ENCODE measurements at regions not wholly inside any gene's neighbourhood (a gene's known extent, or its start where the extent isn't known, plus 50 kb on each side); places are given as distances from the start of the nearest gene placed in this dataset.

DNA sequence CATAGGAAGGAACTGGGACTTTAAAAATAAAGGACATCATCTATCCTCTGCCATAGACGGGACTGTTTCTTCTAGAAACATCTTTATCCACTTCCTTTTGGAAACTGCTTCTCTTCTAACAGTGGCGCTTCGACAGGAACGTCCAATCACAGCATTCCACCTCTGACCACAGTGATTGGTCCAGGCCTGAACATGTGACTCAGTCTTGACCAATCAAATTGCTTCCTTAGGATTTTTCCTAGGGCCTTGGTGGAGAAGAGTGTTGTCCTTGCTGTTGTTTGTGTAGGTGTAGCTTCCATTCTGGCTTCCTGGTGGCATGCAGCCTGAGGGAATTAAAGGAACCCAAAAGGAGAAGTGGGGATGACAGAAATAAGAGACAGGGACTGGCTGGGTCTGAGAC lies 182.4 kb upstream of the TBX3 start:
- no peaks in the 10 kb centered on the region for H3K36me3 Mint-ChIP-seq
- H3K4me1 Mint-ChIP-seq, result no peaks in the 10 kb centered on the region
- no peak for ATAC-seq (ENCODE audit: low read depth in 2 of 2)
- H3K27ac Mint-ChIP-seq, result no peak overlapping the region
- no peak for DNase-seq
- H3K4me3 Mint-ChIP-seq, result no peak overlapping the region
- peaks cover 0 to 12% (median 2%) of the 10 kb centered on the region in 7 donors for H3K9me3 Mint-ChIP-seq
- peaks cover 0 to 5% (median 0%) of the 10 kb centered on the region in 3 donors for H3K27me3 Mint-ChIP-seq

DNA sequence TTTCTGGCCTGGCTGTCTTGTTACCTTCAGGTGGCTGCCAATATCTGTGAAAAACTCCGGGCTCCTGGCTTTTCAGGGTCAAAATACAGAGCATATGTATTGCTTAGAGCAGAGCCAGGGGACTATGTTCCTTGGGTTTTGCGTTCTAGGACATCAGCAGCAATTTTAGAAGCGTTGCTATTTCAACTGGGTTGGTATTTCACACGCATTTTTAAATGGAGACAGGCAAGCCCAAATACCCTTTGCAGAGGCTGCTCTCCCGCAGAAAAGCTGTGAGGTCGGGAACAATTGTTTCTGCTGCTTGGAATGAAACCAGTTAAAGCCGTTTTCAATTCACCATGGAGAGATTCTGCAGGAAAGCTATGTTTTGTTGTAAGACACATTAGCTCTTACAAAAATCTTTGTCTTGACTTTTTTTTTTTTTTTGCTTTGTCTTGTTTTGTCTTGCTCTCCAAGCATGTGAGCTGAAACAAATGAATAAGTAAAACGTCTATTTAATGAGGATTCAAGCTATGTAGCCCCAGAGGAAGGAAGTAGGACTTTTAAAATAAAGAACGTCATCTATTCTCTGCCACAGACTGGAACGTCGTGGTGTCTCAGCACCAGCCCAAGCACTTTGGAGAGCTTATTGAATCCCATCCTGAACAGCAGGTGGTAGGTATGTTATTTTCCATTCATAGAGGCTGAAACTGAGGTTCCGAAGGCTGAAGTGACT lies 181.0 kb upstream of the TBX3 start:
- H3K36me3 Mint-ChIP-seq, result no peaks in the 10 kb centered on the region
- H3K27me3 Mint-ChIP-seq, result peaks cover 0 to 5% (median 0%) of the 10 kb centered on the region in 3 donors
- no peaks in the 10 kb centered on the region for H3K4me1 Mint-ChIP-seq
- no peak overlapping the region for H3K4me3 Mint-ChIP-seq
- H3K27ac Mint-ChIP-seq, result no peak overlapping the region
- DNase-seq (no peak), ATAC-seq (ENCODE audit: low read depth in 2 of 2) (no peak)
- peaks cover 0 to 17% (median 8%) of the 10 kb centered on the region in 7 donors for H3K9me3 Mint-ChIP-seq

DNA sequence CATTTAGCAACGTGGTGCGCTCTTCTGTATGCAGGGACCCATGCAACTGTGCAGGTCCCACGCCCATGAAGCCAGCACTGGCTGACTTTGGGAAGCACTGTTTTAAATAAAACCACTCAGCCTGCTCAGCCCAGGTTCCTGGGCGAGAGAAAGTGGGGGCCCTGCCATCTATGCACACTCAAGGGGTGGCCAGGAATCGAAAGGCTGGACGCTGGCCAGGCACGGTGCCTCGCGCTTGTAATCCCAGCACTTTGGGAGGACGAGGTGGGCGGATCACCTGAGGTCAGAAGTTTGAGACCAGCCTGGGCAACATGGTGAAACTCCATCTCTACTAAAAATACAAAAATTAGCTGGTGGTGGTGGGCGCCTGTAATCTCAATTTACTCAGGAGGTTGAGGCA lies 179.9 kb upstream of the TBX3 start:
- DNase-seq (no peak), ATAC-seq (ENCODE audit: low read depth in 2 of 2) (no peak)
- Mint-ChIP-seq H3K4me1 (no peaks in the 10 kb centered on the region), H3K36me3 (no peaks in the 10 kb centered on the region), H3K27ac (no peak overlapping the region), H3K9me3 (peaks cover 0 to 17% (median 8%) of the 10 kb centered on the region in 7 donors), H3K27me3 (peaks cover 0 to 5% (median 0%) of the 10 kb centered on the region in 3 donors), H3K4me3 (no peak overlapping the region)

DNA sequence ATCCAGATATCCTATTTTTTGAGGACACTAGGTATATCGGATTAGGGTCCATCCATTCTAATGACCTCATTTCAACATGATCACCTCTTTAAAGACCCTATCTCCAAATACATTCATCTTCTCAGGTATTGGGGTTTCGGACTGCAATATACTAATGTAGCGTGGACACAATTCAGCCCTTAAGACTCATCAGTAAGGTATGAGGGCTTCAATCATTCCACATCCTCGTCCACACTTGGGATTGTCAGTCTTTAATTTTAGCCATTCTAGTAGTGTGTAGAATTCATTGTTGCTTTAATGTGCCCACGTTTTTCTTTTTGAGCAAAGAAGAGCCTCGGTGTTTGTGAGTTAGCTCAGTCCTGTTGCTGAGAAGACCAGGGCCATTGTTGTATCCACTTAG lies 177.0 kb upstream of the TBX3 start:
- Mint-ChIP-seq H3K27me3 (peaks cover 0 to 8% (median 5%) of the 10 kb centered on the region in 3 donors), H3K36me3 (no peaks in the 10 kb centered on the region), H3K9me3 (peaks cover 0 to 16% (median 8%) of the 10 kb centered on the region in 7 donors), H3K4me1 (no peaks in the 10 kb centered on the region), H3K27ac (no peak overlapping the region), H3K4me3 (peak overlapping the region in 1 of 8 donors; percentile 0)
- ATAC-seq (ENCODE audit: low read depth in 2 of 2), result no peak
- DNase-seq, result no peak

DNA sequence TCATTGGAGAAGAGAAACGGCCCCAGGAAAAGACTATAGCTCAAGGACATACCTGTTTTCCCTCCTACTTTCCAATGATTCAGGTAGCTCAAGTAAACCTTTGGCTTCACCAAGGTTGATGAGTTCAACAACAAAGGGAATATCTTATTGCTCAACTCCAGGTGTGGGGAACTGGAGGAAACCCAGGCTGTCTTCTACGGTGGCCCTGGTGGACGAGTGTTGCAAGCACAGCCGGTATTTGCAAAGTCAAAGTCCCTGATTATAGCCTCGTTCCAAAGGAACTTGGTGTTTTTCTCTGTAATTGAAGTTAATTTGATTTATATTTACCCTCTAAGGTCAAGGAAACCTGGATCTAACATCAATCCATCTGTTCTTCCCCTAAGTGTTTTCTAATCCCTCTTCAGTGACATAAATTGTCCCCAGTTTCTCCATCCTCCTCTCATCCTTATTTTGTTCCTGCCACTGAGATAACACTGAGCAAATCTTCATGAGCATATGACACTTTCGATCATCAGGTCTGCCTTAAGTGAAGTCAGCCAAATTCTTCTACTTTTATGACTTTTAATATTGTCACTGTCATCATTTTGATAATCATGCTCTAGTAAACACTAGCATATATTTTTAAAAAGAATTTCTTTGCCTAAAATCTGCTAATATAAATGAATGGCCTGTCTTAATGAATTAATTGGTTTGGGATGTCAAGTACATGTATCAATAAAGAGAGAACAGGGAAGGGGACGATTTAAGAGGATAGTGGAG lies 174.6 kb upstream of the TBX3 start:
- Mint-ChIP-seq H3K36me3 (no peaks in the 10 kb centered on the region), H3K4me1 (no peaks in the 10 kb centered on the region), H3K27me3 (peaks cover 0 to 8% (median 5%) of the 10 kb centered on the region in 3 donors), H3K4me3 (no peak overlapping the region), H3K9me3 (peaks cover 3 to 33% (median 12%) of the 10 kb centered on the region in 7 donors), H3K27ac (no peak overlapping the region)
- DNase-seq (no peak), ATAC-seq (ENCODE audit: low read depth in 2 of 2) (no peak)

DNA sequence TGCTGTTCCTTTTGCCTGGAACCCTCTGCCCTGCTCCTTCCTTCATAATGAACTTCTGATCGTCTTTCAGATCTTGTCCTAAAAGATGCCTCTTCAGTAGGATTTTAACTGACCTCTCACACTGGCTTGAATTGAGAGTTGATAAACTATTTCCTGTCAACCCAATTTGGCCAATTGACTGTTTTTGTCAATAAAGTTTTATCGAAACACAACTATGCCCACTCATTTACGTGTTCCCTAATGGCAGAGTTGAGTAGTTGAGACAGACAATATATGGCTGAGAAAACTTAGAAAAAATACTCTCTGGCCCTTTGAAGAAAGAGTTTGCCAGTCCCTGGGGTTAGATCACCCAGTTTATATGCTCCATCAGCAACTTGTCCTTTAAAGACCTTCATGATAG lies 171.7 kb upstream of the TBX3 start:
- no peak overlapping the region for H3K4me3 Mint-ChIP-seq
- H3K36me3 Mint-ChIP-seq, result no peaks in the 10 kb centered on the region
- ATAC-seq (ENCODE audit: low read depth in 2 of 2), result no peak

DNA sequence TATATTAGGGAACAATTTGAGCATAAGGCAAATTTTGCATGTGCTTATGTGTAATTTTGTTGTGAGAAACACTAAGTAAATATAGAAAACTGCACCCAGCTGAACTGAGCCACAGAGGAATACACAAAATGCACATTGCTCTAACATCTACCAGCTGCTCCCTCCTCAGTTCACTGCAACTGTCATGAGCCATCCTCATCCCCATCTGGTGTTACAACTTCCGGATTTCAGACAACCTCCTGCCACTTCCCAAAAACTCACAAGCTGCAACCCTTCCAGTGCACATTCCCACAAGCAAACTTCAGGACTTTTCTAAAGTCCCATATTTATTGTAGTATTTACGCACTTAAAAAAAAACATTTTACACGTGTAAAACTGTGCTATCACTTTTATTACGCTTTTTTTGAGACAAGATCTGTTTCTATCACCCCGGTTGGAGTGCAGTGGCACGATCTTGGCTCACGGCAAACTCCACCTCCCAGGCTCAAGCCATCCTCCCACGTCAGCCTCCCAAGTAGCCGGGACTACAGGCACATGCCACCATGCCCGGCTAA lies 169.1 kb upstream of the TBX3 start:
- no peak overlapping the region for H3K27ac Mint-ChIP-seq
- peaks cover 5 to 23% (median 10%) of the 10 kb centered on the region in 7 donors for H3K9me3 Mint-ChIP-seq
- H3K36me3 Mint-ChIP-seq, result no peaks in the 10 kb centered on the region
- DNase-seq (no peak), ATAC-seq (ENCODE audit: low read depth in 2 of 2) (no peak)
- H3K4me1 Mint-ChIP-seq, result no peaks in the 10 kb centered on the region
- peaks cover 0 to 4% (median 2%) of the 10 kb centered on the region in 3 donors for H3K27me3 Mint-ChIP-seq
- H3K4me3 Mint-ChIP-seq, result no peak overlapping the region

More for the DNA sequence above, 171.7 kb upstream of the TBX3 start:
- no peak for DNase-seq
- Mint-ChIP-seq H3K27me3 (peaks cover 0 to 5% (median 3%) of the 10 kb centered on the region in 3 donors), H3K9me3 (peaks cover 7 to 30% (median 13%) of the 10 kb centered on the region in 7 donors), H3K4me1 (no peaks in the 10 kb centered on the region), H3K27ac (no peak overlapping the region)

DNA sequence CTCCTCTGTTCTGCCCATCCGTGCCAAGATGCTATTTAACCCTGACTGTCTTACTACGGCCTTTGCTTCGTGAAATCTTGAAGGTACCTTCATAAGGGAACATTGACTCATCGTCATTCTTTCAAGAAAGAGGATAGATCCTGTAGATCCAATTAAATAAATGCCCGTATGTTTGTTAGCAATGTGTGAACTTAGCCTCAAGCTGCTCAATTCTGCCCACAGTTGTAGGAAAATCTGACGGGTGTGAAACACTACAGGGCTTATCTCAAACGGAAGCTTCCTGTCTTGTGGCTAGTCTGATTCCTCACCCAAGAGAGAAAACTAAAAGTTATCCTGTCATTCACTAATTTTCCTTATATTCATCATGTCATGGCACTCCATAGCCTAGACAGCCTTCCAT lies 168.0 kb upstream of the TBX3 start:
- peaks cover 0 to 4% (median 0%) of the 10 kb centered on the region in 3 donors for H3K27me3 Mint-ChIP-seq
- H3K9me3 Mint-ChIP-seq, result peaks cover 4 to 23% (median 10%) of the 10 kb centered on the region in 7 donors
- H3K36me3 Mint-ChIP-seq, result no peaks in the 10 kb centered on the region
- no peak for DNase-seq
- no peak overlapping the region for H3K27ac Mint-ChIP-seq
- ATAC-seq (ENCODE audit: low read depth in 2 of 2), result no peak
- H3K4me3 Mint-ChIP-seq, result no peak overlapping the region
- H3K4me1 Mint-ChIP-seq, result no peaks in the 10 kb centered on the region

DNA sequence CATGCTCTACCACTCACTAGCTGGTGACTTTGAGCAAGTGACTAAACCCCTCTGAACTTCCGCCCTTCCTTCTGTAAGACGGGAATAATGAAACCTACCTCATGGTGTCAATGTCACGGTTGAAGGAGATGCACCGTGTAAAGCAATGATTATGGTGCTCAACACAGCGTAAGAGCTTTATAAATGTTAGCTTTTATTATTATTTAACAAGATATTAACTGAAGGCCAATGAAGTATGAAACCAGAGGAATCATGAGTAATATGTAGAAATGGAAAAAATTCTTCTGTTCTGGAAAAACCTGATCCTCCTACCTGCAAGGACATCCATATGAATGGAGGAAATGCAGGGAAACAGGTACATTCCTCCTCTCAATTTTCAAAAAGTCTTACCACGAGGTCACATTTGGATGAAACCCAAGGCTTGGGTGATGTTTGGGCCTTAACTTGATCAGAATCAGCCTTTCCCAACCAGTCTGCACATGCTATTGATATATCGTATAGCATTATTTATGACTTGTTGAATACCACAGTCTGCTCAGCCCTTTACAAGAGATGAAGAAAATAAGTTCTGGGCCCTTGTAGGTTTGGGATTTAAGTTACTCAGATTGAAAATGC lies 166.8 kb upstream of the TBX3 start:
- DNase-seq (no peak), ATAC-seq (ENCODE audit: low read depth in 2 of 2) (no peak)
- H3K36me3 Mint-ChIP-seq, result no peaks in the 10 kb centered on the region
- peaks cover 0 to 4% (median 0%) of the 10 kb centered on the region in 3 donors for H3K27me3 Mint-ChIP-seq
- H3K9me3 Mint-ChIP-seq, result peaks cover 4 to 22% (median 9%) of the 10 kb centered on the region in 7 donors
- H3K4me1 Mint-ChIP-seq, result no peaks in the 10 kb centered on the region
- no peak overlapping the region for H3K27ac Mint-ChIP-seq
- no peak overlapping the region for H3K4me3 Mint-ChIP-seq

DNA sequence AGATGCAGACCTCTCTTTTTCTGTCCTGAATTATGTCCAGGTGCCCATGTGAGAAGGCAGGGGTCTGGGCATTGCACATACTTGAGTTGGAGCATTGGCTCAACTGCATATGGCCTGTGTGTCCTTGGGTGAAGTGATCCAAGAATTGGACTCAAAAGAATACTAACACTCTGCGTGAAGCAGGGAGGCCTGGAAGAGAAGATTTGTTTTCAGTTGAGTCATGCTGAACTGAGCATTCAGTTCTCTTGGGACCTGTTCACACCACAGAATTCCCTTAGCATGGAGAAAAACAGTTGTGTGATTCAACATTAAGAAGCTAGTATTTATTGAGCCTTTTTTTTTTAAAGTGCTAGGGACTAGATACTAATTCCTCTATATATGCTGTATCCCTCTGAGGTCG lies 164.7 kb upstream of the TBX3 start:
- H3K9me3 Mint-ChIP-seq, result peaks cover 2 to 12% (median 5%) of the 10 kb centered on the region in 7 donors
- no peak overlapping the region for H3K27ac Mint-ChIP-seq
- DNase-seq, result no peak
- no peak for ATAC-seq (ENCODE audit: low read depth in 2 of 2)
- H3K4me3 Mint-ChIP-seq, result no peak overlapping the region
- peaks cover 0 to 4% (median 0%) of the 10 kb centered on the region in 3 donors for H3K27me3 Mint-ChIP-seq
- H3K36me3 Mint-ChIP-seq, result no peaks in the 10 kb centered on the region
- H3K4me1 Mint-ChIP-seq, result no peaks in the 10 kb centered on the region

DNA sequence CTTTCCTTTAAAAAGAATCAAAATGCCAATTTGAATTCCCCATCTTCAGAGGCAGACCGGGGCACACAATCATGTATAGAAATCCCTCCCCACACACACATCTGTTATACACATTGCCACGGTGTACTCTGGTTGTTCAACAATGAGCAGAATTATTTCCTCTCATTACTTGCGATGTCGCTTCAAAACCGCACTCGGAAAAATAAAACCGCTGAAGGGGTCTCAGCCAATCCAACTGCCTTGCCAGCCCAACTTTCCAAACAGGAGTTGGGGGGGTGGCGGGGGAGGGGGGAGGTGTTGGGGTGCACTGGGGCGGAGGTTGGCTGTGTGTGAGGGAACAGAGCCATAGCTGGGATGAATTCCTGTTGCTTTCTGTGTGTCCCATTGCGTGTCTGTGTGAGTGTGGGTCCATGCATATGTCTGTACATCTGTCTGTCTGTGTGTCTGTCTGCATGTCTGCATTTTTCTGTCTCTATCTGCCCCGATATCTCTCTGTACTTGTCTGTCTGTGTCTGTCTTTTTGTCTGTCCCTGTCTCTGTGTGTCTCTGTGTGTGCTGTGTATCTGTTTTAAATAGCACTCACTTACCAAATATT lies 163.6 kb upstream of the TBX3 start:
- peaks cover 0 to 4% (median 0%) of the 10 kb centered on the region in 3 donors for H3K27me3 Mint-ChIP-seq
- ATAC-seq (ENCODE audit: low read depth in 2 of 2) (no peak), DNase-seq (no peak)
- H3K9me3 Mint-ChIP-seq, result peaks cover 0 to 6% (median 2%) of the 10 kb centered on the region in 7 donors
- H3K27ac Mint-ChIP-seq, result no peak overlapping the region
- no peaks in the 10 kb centered on the region for H3K36me3 Mint-ChIP-seq
- H3K4me3 Mint-ChIP-seq, result no peak overlapping the region
- no peaks in the 10 kb centered on the region for H3K4me1 Mint-ChIP-seq

DNA sequence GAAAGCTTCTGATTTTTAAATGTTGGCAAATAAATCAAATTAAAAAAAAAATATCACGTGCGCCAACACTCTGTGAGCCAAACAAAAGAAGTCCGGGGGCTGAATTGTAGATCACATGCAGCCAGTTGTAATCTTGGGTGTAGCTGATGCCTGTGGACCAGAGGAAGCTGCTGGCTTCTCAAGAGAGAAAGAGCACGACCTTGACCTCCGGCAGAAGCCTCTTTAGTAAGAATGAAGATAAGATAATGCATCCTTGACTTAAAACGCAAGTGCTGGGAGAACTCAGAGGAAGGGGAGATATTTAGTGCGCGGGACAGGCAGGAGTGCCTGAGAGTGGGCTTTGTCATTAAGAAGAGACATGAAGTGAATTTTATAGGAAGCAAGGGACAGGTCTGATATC lies 162.8 kb upstream of the TBX3 start:
- Mint-ChIP-seq H3K4me3 (no peak overlapping the region), H3K27me3 (peaks cover 0 to 4% (median 0%) of the 10 kb centered on the region in 3 donors), H3K36me3 (no peaks in the 10 kb centered on the region), H3K9me3 (peaks cover 0 to 6% (median 2%) of the 10 kb centered on the region in 7 donors), H3K4me1 (no peaks in the 10 kb centered on the region), H3K27ac (no peak overlapping the region)
- ATAC-seq (ENCODE audit: low read depth in 2 of 2), result no peak
- DNase-seq, result no peak

DNA sequence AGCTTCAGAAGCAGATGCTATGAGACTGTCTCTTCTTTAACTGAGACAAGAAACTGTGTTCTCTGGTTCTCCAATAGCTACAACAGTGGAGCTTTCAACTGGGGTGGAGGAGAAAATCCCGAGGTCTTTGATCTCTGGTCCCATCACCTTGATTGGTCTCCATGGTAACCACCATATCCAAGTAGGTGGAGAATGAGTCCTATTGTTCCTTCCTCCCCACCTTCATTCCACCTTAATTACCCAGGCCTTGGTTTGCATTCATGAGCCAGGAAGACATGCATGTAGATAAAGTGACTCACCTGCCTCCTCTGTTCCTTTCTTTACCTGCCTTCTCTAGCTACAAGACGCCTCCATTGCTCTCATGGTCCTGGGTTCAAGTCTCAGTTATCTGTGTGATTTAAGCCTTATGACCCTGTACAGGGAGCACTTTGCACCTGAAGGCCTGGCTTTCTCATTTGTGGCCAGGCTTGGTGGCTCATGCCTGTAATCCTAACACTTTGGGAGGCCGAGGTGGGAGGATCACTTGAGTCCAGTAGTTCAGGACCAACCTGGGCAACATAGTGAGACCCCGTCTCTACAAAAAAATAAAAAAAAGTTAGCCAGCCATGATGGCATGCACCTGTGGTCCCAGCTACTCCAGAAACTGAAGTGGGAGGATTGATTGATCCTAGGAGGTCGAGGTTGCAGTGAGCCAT lies 157.7 kb upstream of the TBX3 start:
- no peak overlapping the region for H3K27ac Mint-ChIP-seq
- H3K4me3 Mint-ChIP-seq, result no peak overlapping the region
- DNase-seq, result no peak
- H3K27me3 Mint-ChIP-seq, result no peaks in the 10 kb centered on the region
- peaks cover 0 to 5% (median 2%) of the 10 kb centered on the region in 7 donors for H3K9me3 Mint-ChIP-seq
- no peak for ATAC-seq (ENCODE audit: low read depth in 2 of 2)
- no peaks in the 10 kb centered on the region for H3K4me1 Mint-ChIP-seq
- no peaks in the 10 kb centered on the region for H3K36me3 Mint-ChIP-seq

Measured in naive B cell (primary cell).